H1 (cell line): ENCODE measurements at regions not wholly inside any gene's neighbourhood (a gene's known extent, or its start where the extent isn't known, plus 50 kb on each side); places are given as distances from the start of the nearest gene placed in this dataset.

ENCODE experiments used
- CHD7 ChIP-seq: fragments of 300-600 bp; sonication (generic); IDR thresholded peaks from 2 replicates; pipeline ENCODE4 v1.7.1; 2012; ENCODE audit warnings: low read length, moderate library complexity, mild to moderate bottlenecking, inconsistent platforms; ENCODE audit not compliant: insufficient replicate concordance
- SP2 ChIP-seq: IDR thresholded peaks from 2 replicates; pipeline ENCODE4 v1.6.1; 2012; ENCODE audit warnings: mild to moderate bottlenecking, low read length, inconsistent platforms

- TF ChIP-seq CHD7 (no peak), SP2 (no peak)
Measured at GRCh38 chr2:52686935-52687334, 1080.7 kb upstream of the CHAC2 start (continued).
